SK-N-MC (cell line): ENCODE measurements at regions not wholly inside any gene's neighbourhood (a gene's known extent, or its start where the extent isn't known, plus 50 kb on each side); places are given as distances from the start of the nearest gene placed in this dataset.

Experiments used
- EZH2 ChIP-seq: fragments of 200-600 bp; sonication (generic); IDR thresholded peaks from one replicate; pipeline ENCODE4 v1.6.1; 2017; ENCODE audit warnings: antibody characterized with exemption
- FOXP2 ChIP-seq: optimal IDR thresholded peaks from 2 replicates; pipeline ENCODE3; 2011; ENCODE audit warnings: mild to moderate bottlenecking, moderate library complexity; ENCODE audit not compliant: insufficient read depth; ENCODE audit errors: extremely low read length, control extremely low read depth
- POLR2AphosphoS5 ChIP-seq: IDR thresholded peaks from 2 replicates; pipeline ENCODE4 v1.6.1; 2012; ENCODE audit warnings: mild to moderate bottlenecking, low read depth, low read length, borderline replicate concordance

DNA sequence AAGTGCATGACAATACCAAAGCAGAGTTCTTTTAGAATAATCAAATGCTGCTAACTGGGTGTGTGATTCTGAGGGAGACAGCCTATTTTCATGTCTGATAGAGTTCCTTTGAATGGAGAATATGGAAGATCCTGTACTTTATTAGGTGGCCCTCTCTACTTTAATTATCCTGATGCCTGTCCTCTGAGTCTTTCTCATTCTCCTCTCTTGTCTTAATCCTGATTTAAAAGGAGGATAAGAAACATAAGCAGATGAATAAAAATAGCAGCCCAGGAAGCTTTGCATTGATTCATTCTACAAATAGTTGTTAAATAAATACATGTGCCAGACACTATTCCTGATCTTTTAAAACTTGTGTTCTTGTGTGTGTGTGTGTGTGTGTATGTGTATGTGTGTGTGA is 387.3 kb downstream of the SPRY1 start:
- TF ChIP-seq POLR2AphosphoS5 (no peak), EZH2 (no peak), FOXP2 (no peak)
